Upper lobe of left lung (tissue), 6 donors: ENCODE measurements at regions not wholly inside any gene's neighbourhood (a gene's known extent, or its start where the extent isn't known, plus 50 kb on each side); places are given as distances from the start of the nearest gene placed in this dataset.
A peak's percentile ranks its signal among the peaks of the same experiment; 100 is the strongest.

Source experiments
- ATAC-seq, 2 donors: fragments of 200-7000 bp; cut with Tn5 transposase; one replicate each; pipeline ENCODE4 v1.9.1; 2022; ENCODE audit warnings: mild to moderate bottlenecking in 2 of 2, moderate library complexity in 2 of 2; ENCODE audit not compliant: low FRiP score in 2 of 2
- DNase-seq, 2 donors: peaks; one replicate each; pipeline ENCODE4 v3.0.0-alpha.2; 2019 to 2020
- H3K27ac ChIP-seq, 4 donors: fragments of 200-600 bp; sonication (generic); one replicate each; pipeline ENCODE4 v1.5.1; 2016 to 2019
- H3K27me3 ChIP-seq, 4 donors: fragments of 200-600 bp; sonication (generic); one replicate each; pipeline ENCODE4 v1.5.1; 2017 to 2019
- H3K36me3 ChIP-seq, 4 donors: fragments of 200-600 bp; sonication (generic); one replicate each; pipeline ENCODE4 v1.5.1; 2016 to 2019
- H3K4me1 ChIP-seq, 4 donors: fragments of 200-600 bp; sonication (generic); one replicate each; pipeline ENCODE4 v1.5.1; 2018 to 2019
- H3K4me3 ChIP-seq, 4 donors: fragments of 200-600 bp; sonication (generic); one replicate each; pipeline ENCODE4 v1.5.1; 2017 to 2019; ENCODE audit warnings: mild to moderate bottlenecking in 2 of 4, moderate library complexity in 1 of 4
- H3K9me3 ChIP-seq, 4 donors: fragments of 200-600 bp; sonication (generic); one replicate each; pipeline ENCODE4 v1.5.1; 2018 to 2019
- EP300 ChIP-seq, 4 donors: sonication (generic); formaldehyde crosslinking; IDR thresholded peaks; one replicate each; pipeline ENCODE4 v1.5.1; 2017; ENCODE audit warnings: antibody characterized with exemption in 4 of 4, control low read depth in 2 of 4
- POLR2A ChIP-seq, 4 donors: fragments of 450-650 bp; IDR thresholded peaks; one replicate each; pipeline ENCODE4 v1.5.1; 2016 to 2017; ENCODE audit warnings: antibody characterized with exemption in 4 of 4, mild to moderate bottlenecking in 2 of 4
- POLR2AphosphoS5 ChIP-seq, 2 donors: sonication (generic); formaldehyde crosslinking; IDR thresholded peaks; one replicate each; pipeline ENCODE4 v1.5.1; 2017; ENCODE audit warnings: antibody characterized with exemption in 2 of 2
- WGBS, 2 donors: methylation state at CpG; one replicate each; pipeline ENCODE4 v1.1.5; 2017 to 2018; 5-methylcytosine and 5-hydroxymethylcytosine counted together
- TF ChIP-seq, protein P1 (sequence below), 6 experiments: fragments of 450-650 bp in 4 of 6; fragments of 200-600 bp in 2 of 6; sonication (generic) in 2 of 6; IDR thresholded peaks; one replicate each; pipeline ENCODE4 v1.5.1; 2016 to 2019; ENCODE audit warnings: antibody characterized with exemption in 6 of 6
- donor health status: DM: no; HTN: no; CAD: no; lungs with moderate emphysema.
- donor health status: DM: no; HTN: yes; CAD: no; lungs with severe emphysema.

DNA sequence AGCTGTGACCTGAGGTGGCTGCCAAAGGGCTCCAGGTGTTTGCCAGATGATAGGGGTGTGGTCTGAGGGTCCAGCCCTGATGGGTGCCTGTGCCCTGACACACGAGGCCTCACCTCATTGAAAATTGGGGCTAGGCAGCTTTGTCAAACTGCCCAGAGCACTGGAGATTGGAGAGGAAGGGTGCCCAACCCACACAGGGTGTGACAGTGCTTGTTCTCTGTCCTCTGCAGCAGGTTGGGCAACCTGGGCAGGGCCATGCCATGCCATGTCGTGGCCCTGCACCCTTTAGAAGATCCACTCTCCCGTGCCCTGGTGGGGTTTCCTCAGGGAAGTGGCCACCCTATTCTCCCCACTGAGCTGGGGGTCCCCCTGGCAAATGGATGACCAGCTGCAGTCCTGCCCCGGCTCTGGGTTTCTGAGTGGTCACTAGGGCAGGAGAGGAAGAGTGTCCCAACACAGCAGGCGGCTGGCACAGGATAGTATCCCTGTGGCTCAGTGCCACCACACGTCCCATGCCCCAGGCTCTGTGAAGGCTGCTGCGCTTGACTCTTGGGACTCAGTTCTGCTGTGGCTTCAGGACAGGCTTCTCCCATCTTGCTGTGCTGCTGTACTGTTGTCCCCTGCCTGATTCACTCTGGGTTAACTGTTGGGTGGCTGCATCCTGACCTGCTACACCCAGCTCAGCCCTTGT, 100.8 kb upstream of the PITX1 start:
- Histone ChIP-seq H3K36me3 (no peaks in the 10 kb centered on the region), H3K27ac (no peak overlapping the region), H3K9me3 (no peaks in the 10 kb centered on the region), H3K4me3 (no peak overlapping the region), H3K4me1 (peaks cover 0 to 12% (median 2%) of the 10 kb centered on the region in 4 donors), H3K27me3 (no peaks in the 10 kb centered on the region)
- TF ChIP-seq POLR2A (IDR thresholded peaks at IDR 0.05) (no peak), POLR2AphosphoS5 (IDR thresholded peaks at IDR 0.05) (no peak), EP300 (IDR thresholded peaks at IDR 0.05) (no peak)
- TF ChIP-seq, protein P1, sequence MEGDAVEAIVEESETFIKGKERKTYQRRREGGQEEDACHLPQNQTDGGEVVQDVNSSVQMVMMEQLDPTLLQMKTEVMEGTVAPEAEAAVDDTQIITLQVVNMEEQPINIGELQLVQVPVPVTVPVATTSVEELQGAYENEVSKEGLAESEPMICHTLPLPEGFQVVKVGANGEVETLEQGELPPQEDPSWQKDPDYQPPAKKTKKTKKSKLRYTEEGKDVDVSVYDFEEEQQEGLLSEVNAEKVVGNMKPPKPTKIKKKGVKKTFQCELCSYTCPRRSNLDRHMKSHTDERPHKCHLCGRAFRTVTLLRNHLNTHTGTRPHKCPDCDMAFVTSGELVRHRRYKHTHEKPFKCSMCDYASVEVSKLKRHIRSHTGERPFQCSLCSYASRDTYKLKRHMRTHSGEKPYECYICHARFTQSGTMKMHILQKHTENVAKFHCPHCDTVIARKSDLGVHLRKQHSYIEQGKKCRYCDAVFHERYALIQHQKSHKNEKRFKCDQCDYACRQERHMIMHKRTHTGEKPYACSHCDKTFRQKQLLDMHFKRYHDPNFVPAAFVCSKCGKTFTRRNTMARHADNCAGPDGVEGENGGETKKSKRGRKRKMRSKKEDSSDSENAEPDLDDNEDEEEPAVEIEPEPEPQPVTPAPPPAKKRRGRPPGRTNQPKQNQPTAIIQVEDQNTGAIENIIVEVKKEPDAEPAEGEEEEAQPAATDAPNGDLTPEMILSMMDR (IDR thresholded peaks at IDR 0.05): no peak
- ATAC-seq (peak in 1 of 2 donors; percentile 50), DNase-seq (no peak)
- whole genome bisulfite sequencing, 2 donors: 33 to 65% methylated on average over 1 to 7 of the region's 7 CpGs

DNA sequence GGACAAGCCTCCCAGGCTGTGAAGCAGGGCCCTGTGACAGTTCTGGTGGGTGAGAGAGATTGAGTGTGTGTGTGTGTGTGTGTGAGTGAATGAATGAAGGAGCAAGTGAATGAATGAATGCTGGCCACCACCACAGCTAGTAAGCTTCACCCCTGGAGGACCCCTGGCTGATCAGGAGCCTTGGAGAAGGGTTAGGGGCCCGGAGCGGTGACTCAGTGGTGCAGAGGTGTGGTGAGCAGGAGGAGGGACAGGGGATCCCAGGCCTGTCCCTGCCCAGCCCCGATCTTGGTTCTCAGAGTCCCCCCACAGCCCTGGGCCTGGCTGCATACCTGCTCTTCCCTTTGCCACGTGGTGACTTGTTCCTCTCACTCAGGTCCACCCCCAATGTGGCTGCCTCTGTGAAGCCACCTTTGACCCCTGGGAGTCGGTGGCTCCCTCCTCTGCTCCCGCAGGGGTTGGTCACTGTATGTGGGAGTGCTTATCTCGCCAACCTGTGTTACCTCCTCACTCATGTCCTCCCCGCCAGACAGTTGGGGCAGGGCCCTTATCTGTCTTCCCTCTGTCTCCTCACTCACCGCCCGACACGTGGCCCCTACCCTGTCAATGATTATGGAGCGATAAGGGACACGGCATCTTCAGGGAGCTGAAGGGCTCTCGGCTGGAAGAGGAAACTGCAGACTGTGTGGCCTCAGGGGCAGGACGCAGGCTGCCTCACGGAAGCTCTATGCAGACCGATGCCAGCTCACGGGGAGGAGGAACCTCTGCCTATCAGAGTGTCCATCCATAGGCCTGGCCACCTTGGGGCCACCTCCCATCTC, 99.9 kb upstream of the PITX1 start:
- no peaks in the 10 kb centered on the region for H3K27me3 ChIP-seq
- H3K4me3 ChIP-seq: no peak overlapping the region
- ATAC-seq (peak in 1 of 2 donors; percentile 54), DNase-seq (peak in 1 of 2 donors; percentile 41)
- no peak overlapping the region for H3K27ac ChIP-seq
- H3K9me3 ChIP-seq: no peaks in the 10 kb centered on the region
- H3K4me1 ChIP-seq: peaks cover 0 to 11% (median 0%) of the 10 kb centered on the region in 4 donors
- TF ChIP-seq POLR2A (IDR thresholded peaks at IDR 0.05): no peak
- TF ChIP-seq, protein P1 (IDR thresholded peaks at IDR 0.05): no peak
- no peak for TF ChIP-seq EP300 (IDR thresholded peaks at IDR 0.05)
- TF ChIP-seq POLR2AphosphoS5 (IDR thresholded peaks at IDR 0.05): no peak
- 27 to 65% methylated on average over 16 to 18 of the region's 18 CpGs for WGBS, 2 donors
- no peaks in the 10 kb centered on the region for H3K36me3 ChIP-seq

DNA sequence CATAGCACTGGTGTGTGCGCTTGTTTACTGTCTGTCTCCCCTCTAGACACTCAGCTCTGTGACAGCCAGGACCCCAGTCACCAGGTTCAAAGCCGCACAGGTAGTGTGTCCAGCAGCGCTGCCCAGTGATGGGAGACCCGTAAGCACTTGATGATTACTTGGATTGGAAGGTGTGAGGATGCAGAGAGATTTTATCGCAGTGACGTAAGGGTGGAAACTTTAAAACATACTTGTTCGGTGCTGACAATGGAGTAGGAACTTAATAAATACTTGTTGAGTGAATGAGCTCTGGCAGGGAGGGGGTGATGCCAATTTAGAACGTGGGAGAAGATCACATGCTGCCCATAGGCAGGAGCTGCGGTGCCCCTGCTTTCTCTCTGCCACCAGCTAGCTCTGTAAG, 99.2 kb upstream of the PITX1 start:
- Histone ChIP-seq H3K9me3 (no peaks in the 10 kb centered on the region), H3K36me3 (no peaks in the 10 kb centered on the region), H3K27me3 (no peaks in the 10 kb centered on the region), H3K4me1 (peaks cover 0 to 11% (median 0%) of the 10 kb centered on the region in 4 donors), H3K27ac (no peak overlapping the region), H3K4me3 (no peak overlapping the region)
- 89 to 90% methylated on average over 9 of the region's 9 CpGs for WGBS, 2 donors
- ATAC-seq (no peak), DNase-seq (no peak)
- TF ChIP-seq, protein P1 (IDR thresholded peaks at IDR 0.05): no peak

DNA sequence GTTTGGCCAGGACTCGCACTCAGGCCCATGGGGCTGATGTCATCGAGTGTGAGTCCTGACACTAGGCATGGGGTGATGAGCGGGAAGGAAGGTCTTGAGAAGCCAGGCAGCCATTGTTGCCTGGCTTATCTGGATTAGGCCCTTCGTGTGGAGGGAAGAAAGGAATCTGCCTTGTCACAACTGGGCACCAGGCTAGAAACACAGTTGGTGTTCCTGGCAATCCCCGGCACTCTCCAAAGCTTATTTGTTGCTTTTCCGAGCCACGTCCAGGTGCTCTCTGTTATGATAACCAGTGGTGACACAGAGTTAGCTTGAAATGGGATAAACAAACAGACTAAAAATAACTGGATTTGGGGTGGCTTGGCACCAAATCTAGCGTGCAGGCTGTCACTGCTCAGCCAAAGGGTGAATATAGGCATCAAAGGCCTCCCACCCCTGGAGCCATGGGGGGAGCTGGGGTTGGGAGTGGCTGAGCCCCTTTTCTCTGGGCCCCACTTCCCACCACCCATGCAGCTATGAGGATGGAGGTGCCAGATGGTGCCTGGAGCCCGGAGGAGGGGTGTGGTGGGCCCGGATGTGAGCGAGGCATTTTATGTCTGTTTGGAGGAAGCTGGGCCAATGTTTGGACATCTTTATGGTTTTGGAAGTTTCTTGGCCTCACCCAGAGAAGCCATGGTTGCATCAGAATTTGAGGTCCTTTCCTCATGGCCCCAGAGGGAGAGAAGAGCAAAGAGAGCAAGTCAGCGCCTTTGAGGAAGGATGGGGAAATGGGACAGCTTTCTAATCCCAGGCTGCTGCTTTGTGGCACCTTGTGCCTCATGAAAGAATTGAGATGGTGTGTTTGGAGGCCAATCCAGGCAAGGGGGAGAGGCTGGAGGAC, 98.0 kb upstream of the PITX1 start:
- H3K4me3 ChIP-seq: no peak overlapping the region
- H3K4me1 ChIP-seq: peaks cover 0 to 11% (median 0%) of the 10 kb centered on the region in 4 donors
- 76 to 83% methylated on average over 7 to 12 of the region's 12 CpGs for WGBS, 2 donors

More for the DNA sequence above, 98.0 kb upstream of the PITX1 start:
- DNase-seq (no peak), ATAC-seq (no peak)
- Histone ChIP-seq H3K27ac (no peak overlapping the region), H3K36me3 (no peaks in the 10 kb centered on the region), H3K9me3 (no peaks in the 10 kb centered on the region), H3K27me3 (no peaks in the 10 kb centered on the region)
- TF ChIP-seq POLR2AphosphoS5 (IDR thresholded peaks at IDR 0.05) (no peak), EP300 (IDR thresholded peaks at IDR 0.05) (no peak), POLR2A (IDR thresholded peaks at IDR 0.05) (no peak)
- TF ChIP-seq, protein P1 (IDR thresholded peaks at IDR 0.05): no peak
